ENCODE measurements at regions not wholly inside any gene's neighbourhood (a gene's known extent, or its start where the extent isn't known, plus 50 kb on each side); places are given as distances from the start of the nearest gene placed in this dataset.
A peak's percentile ranks its signal among the peaks of the same experiment; 100 is the strongest.

- H3K27me3 ChIP-seq (ENCODE audit: control insufficient read depth, insufficient read depth, low read length), result peaks cover 4% of the 10 kb centered on the region
- POLR2A ChIA-PET, result no interaction called here
- CTCF ChIA-PET, result interaction anchor here (1.5 kb wide), 1 partner anchor 12 kb away, joined by 3 read pairs; no protein-coding TSS in a partner anchor
- no peak overlapping the region for H3K4me3 ChIP-seq (ENCODE audit: low read depth, low read length)
- no peaks in the 10 kb centered on the region for H3K36me3 ChIP-seq (ENCODE audit: control insufficient read depth, insufficient read depth, low read length)
- TF ChIP-seq, protein P1, sequence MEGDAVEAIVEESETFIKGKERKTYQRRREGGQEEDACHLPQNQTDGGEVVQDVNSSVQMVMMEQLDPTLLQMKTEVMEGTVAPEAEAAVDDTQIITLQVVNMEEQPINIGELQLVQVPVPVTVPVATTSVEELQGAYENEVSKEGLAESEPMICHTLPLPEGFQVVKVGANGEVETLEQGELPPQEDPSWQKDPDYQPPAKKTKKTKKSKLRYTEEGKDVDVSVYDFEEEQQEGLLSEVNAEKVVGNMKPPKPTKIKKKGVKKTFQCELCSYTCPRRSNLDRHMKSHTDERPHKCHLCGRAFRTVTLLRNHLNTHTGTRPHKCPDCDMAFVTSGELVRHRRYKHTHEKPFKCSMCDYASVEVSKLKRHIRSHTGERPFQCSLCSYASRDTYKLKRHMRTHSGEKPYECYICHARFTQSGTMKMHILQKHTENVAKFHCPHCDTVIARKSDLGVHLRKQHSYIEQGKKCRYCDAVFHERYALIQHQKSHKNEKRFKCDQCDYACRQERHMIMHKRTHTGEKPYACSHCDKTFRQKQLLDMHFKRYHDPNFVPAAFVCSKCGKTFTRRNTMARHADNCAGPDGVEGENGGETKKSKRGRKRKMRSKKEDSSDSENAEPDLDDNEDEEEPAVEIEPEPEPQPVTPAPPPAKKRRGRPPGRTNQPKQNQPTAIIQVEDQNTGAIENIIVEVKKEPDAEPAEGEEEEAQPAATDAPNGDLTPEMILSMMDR (IDR thresholded peaks at IDR 0.05; ENCODE audit: insufficient read depth, low read depth, low read length), result no peak
- no peak for DNase-seq (ENCODE audit: low read depth)
Observed at GRCh38 chr18:75358928-75359327, 68.6 kb downstream of the SMIM21 start.

- DNase-seq (ENCODE audit: low read depth), result no peak
- CTCF ChIA-PET, result interaction anchor here (0.7 kb wide), 1 partner anchor 375 kb away, joined by 3 read pairs; no protein-coding TSS in a partner anchor
Observed at GRCh38 chr18:75353357-75353756, 74.1 kb downstream of the SMIM21 start.

DNA sequence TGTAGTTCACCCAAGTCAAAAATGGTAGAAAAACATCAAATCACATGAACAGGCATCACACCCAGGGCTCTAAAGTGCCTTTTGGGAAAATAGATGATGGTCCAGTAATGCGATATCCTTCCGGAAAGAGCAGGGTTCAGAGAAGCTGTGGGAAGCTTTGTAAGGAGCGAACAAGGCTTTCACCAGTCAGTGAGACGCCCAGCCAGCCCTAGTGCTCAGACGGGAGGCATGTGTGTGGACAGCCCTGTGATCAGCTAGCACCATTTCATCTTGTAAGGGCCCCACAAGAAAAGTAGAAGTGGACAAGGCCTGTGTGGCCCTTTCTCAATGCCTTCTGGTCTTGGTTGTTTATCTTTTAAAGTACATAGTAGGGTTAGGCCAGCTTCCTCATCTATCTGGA lies 76.1 kb downstream of the SMIM21 start:
- no peaks in the 10 kb centered on the region for H3K27me3 ChIP-seq (ENCODE audit: control insufficient read depth, insufficient read depth, low read length)
- H3K4me3 ChIP-seq (ENCODE audit: low read depth, low read length), result no peak overlapping the region
- POLR2A ChIA-PET, result no interaction called here
- TF ChIP-seq, protein P1 (IDR thresholded peaks at IDR 0.05; ENCODE audit: insufficient read depth, low read depth, low read length), result no peak
- no peaks in the 10 kb centered on the region for H3K36me3 ChIP-seq (ENCODE audit: control insufficient read depth, insufficient read depth, low read length)
- no peak for DNase-seq (ENCODE audit: low read depth)
- CTCF ChIA-PET, result interaction anchor here (0.8 kb wide), 1 partner anchor 20 kb away, joined by 3 read pairs; no protein-coding TSS in a partner anchor

More at GRCh38 chr18:75353357-75353756, 74.1 kb downstream of the SMIM21 start:
- Histone ChIP-seq H3K36me3 (ENCODE audit: control insufficient read depth, insufficient read depth, low read length) (no peaks in the 10 kb centered on the region), H3K4me3 (ENCODE audit: low read depth, low read length) (no peak overlapping the region), H3K27me3 (ENCODE audit: control insufficient read depth, insufficient read depth, low read length) (no peaks in the 10 kb centered on the region)
- POLR2A ChIA-PET, result no interaction called here
- TF ChIP-seq, protein P1 (IDR thresholded peaks at IDR 0.05; ENCODE audit: insufficient read depth, low read depth, low read length), result no peak

- ChIA-PET POLR2A (no interaction called here), CTCF (no interaction called here)
- no peak for DNase-seq (ENCODE audit: low read depth)
- Histone ChIP-seq H3K36me3 (ENCODE audit: control insufficient read depth, insufficient read depth, low read length) (no peaks in the 10 kb centered on the region), H3K27me3 (ENCODE audit: control insufficient read depth, insufficient read depth, low read length) (no peaks in the 10 kb centered on the region), H3K4me3 (ENCODE audit: low read depth, low read length) (no peak overlapping the region)
- TF ChIP-seq, protein P1 (IDR thresholded peaks at IDR 0.05; ENCODE audit: insufficient read depth, low read depth, low read length), result no peak
Observed at GRCh38 chr18:75350857-75351256, 76.6 kb downstream of the SMIM21 start.

DNA sequence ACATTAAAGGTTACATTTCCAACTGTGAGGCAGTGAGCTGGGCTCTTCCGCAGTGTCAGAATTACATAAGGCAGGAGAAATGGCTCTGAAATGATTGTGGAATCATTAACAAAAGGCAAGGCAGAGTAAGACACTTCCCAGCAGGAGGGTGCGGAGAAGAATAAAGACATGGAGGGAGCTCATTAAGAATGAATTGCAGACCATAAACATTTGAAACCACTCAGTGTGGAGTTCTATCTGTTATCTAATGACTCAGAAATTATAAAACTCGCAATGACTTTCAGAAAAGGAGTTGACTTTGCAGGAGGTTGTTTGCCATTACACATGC lies 77.0 kb downstream of the SMIM21 start:
- ChIA-PET POLR2A (no interaction called here), CTCF (no interaction called here)
- no peak overlapping the region for H3K4me3 ChIP-seq (ENCODE audit: low read depth, low read length)
- DNase-seq (ENCODE audit: low read depth), result peak; percentile 4
- H3K27me3 ChIP-seq (ENCODE audit: control insufficient read depth, insufficient read depth, low read length), result no peaks in the 10 kb centered on the region
- TF ChIP-seq, protein P1 (IDR thresholded peaks at IDR 0.05; ENCODE audit: insufficient read depth, low read depth, low read length), result no peak
- no peaks in the 10 kb centered on the region for H3K36me3 ChIP-seq (ENCODE audit: control insufficient read depth, insufficient read depth, low read length)
